Neuronal stem cell (in vitro differentiated cells): ENCODE measurements at regions not wholly inside any gene's neighbourhood (a gene's known extent, or its start where the extent isn't known, plus 50 kb on each side); places are given as distances from the start of the nearest gene placed in this dataset.

Source experiments
- DNase-seq: peaks from one replicate; pipeline ENCODE4 v3.0.0-alpha.2; 2013; ENCODE audit warnings: low spot score
- H2AFZ ChIP-seq: one replicate; pipeline ENCODE4 v1.6.1; 2013; ENCODE audit warnings: mild to moderate bottlenecking, low read length, inconsistent platforms
- H2AK5ac ChIP-seq: 2 replicates; pipeline ENCODE4 v1.6.1; 2013; ENCODE audit warnings: low read depth, mild to moderate bottlenecking, inconsistent platforms, low read length, moderate library complexity, mixed read lengths
- H2BK120ac ChIP-seq: 2 replicates; pipeline ENCODE4 v1.6.1; 2013; ENCODE audit warnings: low read depth, mild to moderate bottlenecking, inconsistent platforms, low read length, moderate library complexity, mixed read lengths
- H2BK12ac ChIP-seq: one replicate; pipeline ENCODE4 v1.6.1; 2013; ENCODE audit warnings: low read length, inconsistent platforms
- H2BK15ac ChIP-seq: 2 replicates; pipeline ENCODE4 v1.6.1; 2013; ENCODE audit warnings: mild to moderate bottlenecking, low read length, inconsistent platforms, mixed read lengths
- H2BK5ac ChIP-seq: one replicate; pipeline ENCODE4 v1.6.1; 2013; ENCODE audit warnings: inconsistent platforms, mild to moderate bottlenecking, low read length, moderate library complexity
- H3K14ac ChIP-seq: one replicate; pipeline ENCODE4 v1.6.1; 2013; ENCODE audit warnings: low read length, inconsistent platforms
- H3K18ac ChIP-seq: 2 replicates; pipeline ENCODE4 v1.6.1; 2013; ENCODE audit warnings: low read length, inconsistent platforms
- H3K23ac ChIP-seq: 2 replicates; pipeline ENCODE4 v1.6.1; 2013; ENCODE audit warnings: low read depth, mild to moderate bottlenecking, mixed read lengths, low read length, inconsistent platforms; ENCODE audit not compliant: poor library complexity
- H3K27ac ChIP-seq: replicated peaks from 3 replicates; pipeline ENCODE4 v1.5.1; 2013; ENCODE audit warnings: low read length, inconsistent platforms
- H3K27me3 ChIP-seq, 3 experiments: 2 replicates each; pipeline ENCODE4 v1.6.1; 2013; ENCODE audit warnings: low read length in 3 of 3, mild to moderate bottlenecking in 2 of 3, inconsistent platforms in 1 of 3, low read depth in 1 of 3, mixed read lengths in 1 of 3, moderate library complexity in 1 of 3; ENCODE audit not compliant: control insufficient read depth in 3 of 3, insufficient read depth in 3 of 3
- H3K36me3 ChIP-seq, 2 donors: replicated peaks in 1 of 2; 2 replicates each; pipeline ENCODE4 v1.6.1; 2013; ENCODE audit warnings: low read length in 2 of 2; ENCODE audit not compliant: control insufficient read depth in 2 of 2, insufficient read depth in 2 of 2
- H3K4ac ChIP-seq: 2 replicates; pipeline ENCODE4 v1.6.1; 2013; ENCODE audit warnings: inconsistent platforms, mild to moderate bottlenecking, low read length, moderate library complexity
- H3K4me1 ChIP-seq, 2 donors: 1 replicate in 1 of 2; 2 replicates in 1 of 2; pipeline ENCODE4 v1.6.1; 2013; ENCODE audit warnings: low read length in 2 of 2, low read depth in 1 of 2; ENCODE audit not compliant: control insufficient read depth in 2 of 2, insufficient read depth in 1 of 2
- H3K4me2 ChIP-seq: one replicate; pipeline ENCODE4 v1.6.1; 2013; ENCODE audit warnings: mild to moderate bottlenecking, low read length, inconsistent platforms; ENCODE audit not compliant: insufficient read depth, poor library complexity, severe bottlenecking
- H3K4me3 ChIP-seq, 2 donors: 2 replicates each; pipeline ENCODE4 v1.5.1; 2013; ENCODE audit warnings: low read length in 2 of 2, mild to moderate bottlenecking in 2 of 2, inconsistent platforms in 1 of 2, moderate library complexity in 1 of 2
- H3K79me1 ChIP-seq: one replicate; pipeline ENCODE4 v1.6.1; 2013; ENCODE audit warnings: low read depth, mild to moderate bottlenecking, inconsistent platforms, low read length, moderate library complexity
- H3K9ac ChIP-seq: one replicate; pipeline ENCODE4 v1.6.1; 2013; ENCODE audit warnings: mild to moderate bottlenecking, low read depth, low read length, inconsistent platforms; ENCODE audit not compliant: poor library complexity
- H3K9me3 ChIP-seq, 2 donors: replicated peaks in 1 of 2; 2 replicates each; pipeline versions ENCODE3 to v1.6.1; 2013; ENCODE audit warnings: low read length in 2 of 2, mild to moderate bottlenecking in 2 of 2, inconsistent platforms in 1 of 2, low read depth in 1 of 2, mixed read lengths in 1 of 2, moderate library complexity in 1 of 2; ENCODE audit not compliant: control insufficient read depth in 2 of 2, insufficient read depth in 1 of 2
- H4K8ac ChIP-seq: one replicate; pipeline ENCODE4 v1.6.1; 2013; ENCODE audit warnings: low read depth, mild to moderate bottlenecking, inconsistent platforms, low read length, moderate library complexity
- H4K91ac ChIP-seq: one replicate; pipeline ENCODE4 v1.6.1; 2013; ENCODE audit warnings: low read length, low read depth, mild to moderate bottlenecking, inconsistent platforms; ENCODE audit not compliant: poor library complexity
- WGBS, 2 donors: extraction: QIAGEN DNeasy Blood & Tissue Kit; methylation state at CpG; one replicate each; pipeline ENCODE4 v1.1.7; 2013; ENCODE audit warnings: missing lambda C conversion rate in 2 of 2, mixed read lengths in 1 of 2; ENCODE audit not compliant: insufficient read length in 2 of 2, insufficient replicate concordance in 1 of 2; ENCODE audit errors: extremely low coverage in 2 of 2; 5-methylcytosine and 5-hydroxymethylcytosine counted together

DNA sequence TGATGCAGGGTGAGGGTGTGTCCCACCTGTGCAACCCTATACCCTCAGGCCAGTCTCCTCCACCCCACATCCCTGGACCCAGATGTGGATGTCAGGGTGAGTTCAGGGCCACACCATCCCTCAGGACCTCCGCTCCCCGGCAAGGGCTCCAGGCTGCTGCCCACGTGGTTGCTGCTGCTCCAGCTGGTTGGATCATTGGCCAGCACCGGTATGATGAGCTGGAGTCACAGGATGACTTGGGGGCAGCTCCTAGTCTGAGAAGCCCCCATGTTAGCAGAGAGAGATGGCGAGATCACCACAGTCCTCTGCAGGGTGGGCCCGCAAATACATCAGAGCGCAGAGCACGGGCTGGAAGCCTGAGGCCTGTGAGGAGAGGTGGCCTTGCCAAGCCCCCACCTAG lies 103.3 kb upstream of the GDF10 start:
- Histone ChIP-seq H2BK5ac (peak overlapping the region; percentile 68), H3K36me3 (no peaks in the 10 kb centered on the region), H2BK15ac (no peak overlapping the region), H3K4me1 (no peaks in the 10 kb centered on the region), H2BK120ac (no peak overlapping the region), H3K4ac (no peak overlapping the region), H3K23ac (no peak overlapping the region), H3K79me1 (no peaks in the 10 kb centered on the region), H3K9ac (no peak overlapping the region), H2BK12ac (no peak overlapping the region), H3K18ac (peak overlapping the region; percentile 50), H3K27ac (no peak overlapping the region), H3K9me3 (no peaks in the 10 kb centered on the region), H4K91ac (no peak overlapping the region), H3K4me2 (no peak overlapping the region), H3K27me3 (no peaks in the 10 kb centered on the region), H4K8ac (no peak overlapping the region), H2AFZ (no peak overlapping the region), H2AK5ac (no peak overlapping the region), H3K4me3 (no peak overlapping the region), H3K14ac (peak overlapping the region; percentile 58)
- no CpG with 5 or more reads among the region's 8 CpGs for WGBS, 2 donors
- no peak for DNase-seq

DNA sequence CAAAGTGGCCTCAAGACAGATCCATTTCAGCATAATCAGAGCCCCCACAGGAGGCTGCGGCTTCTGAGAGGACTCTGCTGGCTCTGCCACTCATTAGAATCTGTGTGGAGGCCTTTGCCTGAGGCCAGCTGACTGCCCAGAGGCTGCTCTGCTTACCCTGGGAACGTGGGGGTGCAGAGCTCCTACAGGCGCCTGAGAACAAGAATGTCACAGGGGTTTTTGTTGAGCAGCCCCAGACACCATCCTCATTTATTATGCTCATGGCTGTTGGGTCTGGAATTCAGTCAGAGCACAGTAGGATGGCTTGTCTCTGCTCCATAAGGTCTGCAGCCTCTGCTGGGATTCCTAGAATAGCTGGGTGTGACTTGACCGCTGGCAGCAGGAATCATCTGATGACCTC lies 101.8 kb upstream of the GDF10 start:
- no peak for DNase-seq
- no peak overlapping the region for H4K8ac ChIP-seq
- H2BK12ac ChIP-seq, result no peak overlapping the region
- H2BK5ac ChIP-seq, result no peak overlapping the region
- H3K14ac ChIP-seq, result no peak overlapping the region
- no peaks in the 10 kb centered on the region for H3K79me1 ChIP-seq
- H3K4ac ChIP-seq, result no peak overlapping the region
- H3K4me1 ChIP-seq, result no peaks in the 10 kb centered on the region
- no peak overlapping the region for H2AK5ac ChIP-seq
- H3K4me2 ChIP-seq, result no peak overlapping the region
- no peak overlapping the region for H3K18ac ChIP-seq
- H2BK15ac ChIP-seq, result no peak overlapping the region
- H2AFZ ChIP-seq, result no peak overlapping the region
- H3K27me3 ChIP-seq, result no peaks in the 10 kb centered on the region
- no peak overlapping the region for H3K4me3 ChIP-seq
- WGBS, 2 donors, result no CpG with 5 or more reads among the region's 4 CpGs
- no peak overlapping the region for H3K9ac ChIP-seq
- no peak overlapping the region for H3K23ac ChIP-seq
- no peaks in the 10 kb centered on the region for H3K9me3 ChIP-seq
- H4K91ac ChIP-seq, result no peak overlapping the region
- no peaks in the 10 kb centered on the region for H3K36me3 ChIP-seq
- no peak overlapping the region for H2BK120ac ChIP-seq
- no peak overlapping the region for H3K27ac ChIP-seq

DNA sequence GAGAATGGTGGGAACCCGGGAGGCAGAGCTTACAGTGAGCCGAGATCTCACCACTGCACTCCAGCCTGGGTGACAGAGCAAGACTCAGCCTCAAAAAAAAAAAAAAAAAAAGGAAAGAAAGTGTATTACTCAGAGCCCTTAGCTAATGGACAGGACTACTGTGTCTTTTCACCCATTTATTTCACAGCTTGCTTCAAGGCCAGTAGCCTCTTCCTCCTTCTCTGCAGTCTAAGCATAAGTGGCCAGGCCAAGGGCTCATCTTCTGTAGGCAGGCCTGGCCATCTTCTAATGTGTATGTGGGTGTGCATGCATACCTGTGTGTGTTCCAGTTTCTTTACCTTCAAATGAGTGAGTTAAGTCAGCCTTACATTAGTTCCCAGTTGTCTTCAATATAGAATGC lies 94.8 kb upstream of the GDF10 start:
- Histone ChIP-seq H3K4me2 (no peak overlapping the region), H4K8ac (no peak overlapping the region)
- no CpG with 5 or more reads among the region's 2 CpGs for WGBS, 2 donors

DNA sequence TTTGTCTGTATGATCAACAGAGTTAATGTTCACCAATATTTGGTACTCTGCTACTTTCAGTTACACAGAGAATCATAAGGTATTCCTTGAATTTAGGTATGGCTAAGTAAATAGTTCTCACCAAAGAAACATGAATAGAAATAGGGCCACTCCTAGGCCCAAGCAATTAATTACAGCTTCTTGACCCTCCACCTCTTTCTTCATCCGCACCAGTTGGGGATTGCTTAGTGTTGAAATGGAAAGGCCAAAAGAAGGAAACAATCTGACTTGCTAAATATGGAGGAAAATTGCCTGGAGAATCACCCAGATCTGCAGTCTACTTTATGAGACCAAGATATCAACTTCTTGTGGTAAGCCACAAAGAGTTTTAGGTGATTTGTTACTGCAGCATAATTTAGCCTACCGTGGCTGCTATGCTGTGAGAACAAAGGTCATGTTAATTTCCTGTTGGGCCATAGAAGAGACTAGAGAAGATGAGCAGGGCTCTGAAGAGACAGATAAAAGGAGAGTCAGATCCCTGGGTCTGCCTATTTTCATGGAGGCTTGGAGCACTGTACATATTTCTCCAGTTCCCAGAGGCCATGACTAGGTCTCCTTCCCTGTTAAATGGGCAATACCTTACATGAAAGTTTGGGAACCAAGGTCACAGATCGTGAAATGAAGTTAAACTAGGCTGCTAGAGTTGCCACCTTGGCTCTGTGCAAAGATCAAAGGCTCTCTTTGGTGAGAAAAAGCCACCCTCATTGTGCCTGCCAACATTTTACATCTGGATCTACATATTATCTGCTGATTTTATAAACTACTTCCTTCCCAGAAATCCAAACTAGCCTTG lies 93.3 kb upstream of the GDF10 start:
- no peak overlapping the region for H2BK120ac ChIP-seq
- no peaks in the 10 kb centered on the region for H3K79me1 ChIP-seq
- no CpG with 5 or more reads among the region's 3 CpGs for WGBS, 2 donors
- peaks cover 0 to 3% of the 10 kb centered on the region in 2 donors for H3K4me1 ChIP-seq
- H3K18ac ChIP-seq, result no peak overlapping the region
- H3K4me2 ChIP-seq, result no peak overlapping the region
- H4K91ac ChIP-seq, result no peak overlapping the region
- H2BK12ac ChIP-seq, result no peak overlapping the region
- H3K36me3 ChIP-seq, result no peaks in the 10 kb centered on the region
- no peak overlapping the region for H3K9ac ChIP-seq
- no peak overlapping the region for H3K23ac ChIP-seq
- no peak overlapping the region for H3K27ac ChIP-seq
- no peak overlapping the region for H2BK5ac ChIP-seq
- no peak overlapping the region for H3K14ac ChIP-seq
- H2AK5ac ChIP-seq, result no peak overlapping the region
- peak overlapping the region; percentile 74 for H2AFZ ChIP-seq
- no peaks in the 10 kb centered on the region for H3K9me3 ChIP-seq
- no peak overlapping the region for H2BK15ac ChIP-seq
- H3K27me3 ChIP-seq, result no peaks in the 10 kb centered on the region
- no peak overlapping the region for H4K8ac ChIP-seq
- DNase-seq, result no peak
- H3K4me3 ChIP-seq, result no peak overlapping the region
- no peak overlapping the region for H3K4ac ChIP-seq

More for the DNA sequence above, 94.8 kb upstream of the GDF10 start:
- Histone ChIP-seq H3K14ac (no peak overlapping the region), H3K23ac (no peak overlapping the region), H2BK5ac (no peak overlapping the region), H3K4me1 (peaks cover 0 to 3% of the 10 kb centered on the region in 2 donors), H3K9ac (no peak overlapping the region), H2BK120ac (no peak overlapping the region), H2BK15ac (no peak overlapping the region), H3K27ac (no peak overlapping the region), H2AK5ac (no peak overlapping the region), H3K4me3 (no peak overlapping the region), H3K36me3 (no peaks in the 10 kb centered on the region), H3K79me1 (no peaks in the 10 kb centered on the region), H3K27me3 (no peaks in the 10 kb centered on the region), H3K4ac (no peak overlapping the region), H2AFZ (no peak overlapping the region), H3K9me3 (no peaks in the 10 kb centered on the region), H4K91ac (no peak overlapping the region), H2BK12ac (no peak overlapping the region), H3K18ac (no peak overlapping the region)
- no peak for DNase-seq
